ENCODE measurements at regions not wholly inside any gene's neighbourhood (a gene's known extent, or its start where the extent isn't known, plus 50 kb on each side); places are given as distances from the start of the nearest gene placed in this dataset.

DNA sequence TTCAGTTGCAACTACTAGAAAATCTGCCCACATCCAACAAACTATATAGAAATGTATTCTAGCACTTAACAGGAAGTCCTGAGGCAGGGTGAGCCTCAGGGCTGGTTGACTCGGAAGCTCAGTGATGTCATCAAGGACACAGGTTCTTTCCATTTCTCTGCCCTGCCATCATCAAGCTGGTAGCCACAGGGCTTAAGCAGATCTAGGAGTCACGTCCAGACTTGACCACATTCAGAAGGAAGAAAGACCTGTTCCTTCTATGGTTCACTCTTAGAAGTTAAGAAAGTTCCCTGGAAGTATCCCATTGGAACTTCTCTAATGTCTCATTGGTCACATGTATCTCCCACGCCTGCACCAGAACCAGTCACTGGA is 438.1 kb downstream of the PRDM2 start:
- TF ChIP-seq, protein P1, sequence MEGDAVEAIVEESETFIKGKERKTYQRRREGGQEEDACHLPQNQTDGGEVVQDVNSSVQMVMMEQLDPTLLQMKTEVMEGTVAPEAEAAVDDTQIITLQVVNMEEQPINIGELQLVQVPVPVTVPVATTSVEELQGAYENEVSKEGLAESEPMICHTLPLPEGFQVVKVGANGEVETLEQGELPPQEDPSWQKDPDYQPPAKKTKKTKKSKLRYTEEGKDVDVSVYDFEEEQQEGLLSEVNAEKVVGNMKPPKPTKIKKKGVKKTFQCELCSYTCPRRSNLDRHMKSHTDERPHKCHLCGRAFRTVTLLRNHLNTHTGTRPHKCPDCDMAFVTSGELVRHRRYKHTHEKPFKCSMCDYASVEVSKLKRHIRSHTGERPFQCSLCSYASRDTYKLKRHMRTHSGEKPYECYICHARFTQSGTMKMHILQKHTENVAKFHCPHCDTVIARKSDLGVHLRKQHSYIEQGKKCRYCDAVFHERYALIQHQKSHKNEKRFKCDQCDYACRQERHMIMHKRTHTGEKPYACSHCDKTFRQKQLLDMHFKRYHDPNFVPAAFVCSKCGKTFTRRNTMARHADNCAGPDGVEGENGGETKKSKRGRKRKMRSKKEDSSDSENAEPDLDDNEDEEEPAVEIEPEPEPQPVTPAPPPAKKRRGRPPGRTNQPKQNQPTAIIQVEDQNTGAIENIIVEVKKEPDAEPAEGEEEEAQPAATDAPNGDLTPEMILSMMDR (conservative IDR thresholded peaks at IDR 0.05 in 1 of 2, IDR thresholded peaks at IDR 0.05 in 1 of 2; ENCODE audit: extremely low read depth in 1 of 2, insufficient read depth in 1 of 2, low read depth in 1 of 2, low read length in 2 of 2), result no peak
- TF ChIP-seq EZH2 (IDR thresholded peaks at IDR 0.05; ENCODE audit: borderline replicate concordance, low read length), result no peak

Data from mammary epithelial cell (primary cell).